ENCODE measurements at regions not wholly inside any gene's neighbourhood (a gene's known extent, or its start where the extent isn't known, plus 50 kb on each side); places are given as distances from the start of the nearest gene placed in this dataset.

DNA sequence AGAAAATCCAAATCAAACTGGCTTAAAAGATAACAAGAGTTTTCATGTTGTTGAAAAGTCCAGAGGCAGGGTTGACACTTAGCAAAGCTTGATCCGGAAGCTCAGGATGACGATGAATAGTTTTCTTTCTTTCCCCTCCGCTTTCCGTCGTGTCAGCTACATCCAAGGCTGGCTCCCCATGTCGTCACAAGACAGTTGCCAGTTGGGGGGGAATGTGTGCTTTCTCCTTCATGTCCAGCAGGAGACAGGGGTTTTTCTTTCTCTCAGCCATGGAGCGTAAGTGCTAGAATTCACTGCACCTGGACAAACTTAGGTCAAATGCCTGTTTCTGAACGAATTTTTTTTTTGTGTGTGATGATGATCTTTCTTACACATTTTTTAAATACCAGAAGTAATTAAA is 273.8 kb upstream of the RGMA start:
- peaks cover 0 to 36% (median 0%) of the 10 kb centered on the region in 7 donors for H3K27me3 ChIP-seq (replicated peaks in 1 of 7)
- DNase-seq: no peak
- H3K4me1 ChIP-seq: no peaks in the 10 kb centered on the region
- no peak overlapping the region for H3K4me3 ChIP-seq
- H3K27ac ChIP-seq: no peak overlapping the region
- no peaks in the 10 kb centered on the region for H3K36me3 ChIP-seq
- TF ChIP-seq, protein P1, sequence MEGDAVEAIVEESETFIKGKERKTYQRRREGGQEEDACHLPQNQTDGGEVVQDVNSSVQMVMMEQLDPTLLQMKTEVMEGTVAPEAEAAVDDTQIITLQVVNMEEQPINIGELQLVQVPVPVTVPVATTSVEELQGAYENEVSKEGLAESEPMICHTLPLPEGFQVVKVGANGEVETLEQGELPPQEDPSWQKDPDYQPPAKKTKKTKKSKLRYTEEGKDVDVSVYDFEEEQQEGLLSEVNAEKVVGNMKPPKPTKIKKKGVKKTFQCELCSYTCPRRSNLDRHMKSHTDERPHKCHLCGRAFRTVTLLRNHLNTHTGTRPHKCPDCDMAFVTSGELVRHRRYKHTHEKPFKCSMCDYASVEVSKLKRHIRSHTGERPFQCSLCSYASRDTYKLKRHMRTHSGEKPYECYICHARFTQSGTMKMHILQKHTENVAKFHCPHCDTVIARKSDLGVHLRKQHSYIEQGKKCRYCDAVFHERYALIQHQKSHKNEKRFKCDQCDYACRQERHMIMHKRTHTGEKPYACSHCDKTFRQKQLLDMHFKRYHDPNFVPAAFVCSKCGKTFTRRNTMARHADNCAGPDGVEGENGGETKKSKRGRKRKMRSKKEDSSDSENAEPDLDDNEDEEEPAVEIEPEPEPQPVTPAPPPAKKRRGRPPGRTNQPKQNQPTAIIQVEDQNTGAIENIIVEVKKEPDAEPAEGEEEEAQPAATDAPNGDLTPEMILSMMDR (IDR thresholded peaks at IDR 0.05 in 8 of 11, conservative IDR thresholded peaks at IDR 0.05 in 3 of 11): no peak
- TF ChIP-seq POLR2AphosphoS5 (IDR thresholded peaks at IDR 0.05) (no peak), POLR2A (IDR thresholded peaks at IDR 0.05) (no peak)
- H3K9me3 ChIP-seq: no peaks in the 10 kb centered on the region
- intact Hi-C loops (cut with DNase I; ENCODE audit: low total_unique reads): no loop called here
- WGBS, 5 donors: 28 to 43% (median 35%) methylated on average over 8 of the region's 8 CpGs

DNA sequence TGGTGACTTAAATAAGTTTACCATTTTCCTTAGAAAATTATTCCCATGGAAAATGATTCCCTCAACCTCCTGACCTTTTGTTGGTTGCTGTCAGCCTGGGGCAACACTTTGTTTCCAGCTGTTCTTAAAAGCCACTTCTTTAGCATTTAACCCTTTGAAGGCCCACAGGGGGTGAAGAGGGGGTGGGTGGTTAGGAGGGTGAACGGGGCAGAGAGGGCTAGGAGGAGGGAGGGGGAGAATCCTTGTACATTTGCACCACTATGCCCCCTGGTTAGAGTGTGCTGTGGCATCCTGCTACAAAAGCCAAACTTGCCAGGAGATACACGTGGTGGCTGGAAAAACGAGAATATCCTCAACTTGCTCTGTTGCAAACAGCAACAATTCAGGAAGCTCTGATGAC is 273.2 kb upstream of the RGMA start:
- no peak for DNase-seq
- WGBS, 5 donors: 4 to 33% (median 28%) methylated on average over 3 of the region's 3 CpGs
- intact Hi-C loops (cut with DNase I; ENCODE audit: low total_unique reads): no loop called here

DNA sequence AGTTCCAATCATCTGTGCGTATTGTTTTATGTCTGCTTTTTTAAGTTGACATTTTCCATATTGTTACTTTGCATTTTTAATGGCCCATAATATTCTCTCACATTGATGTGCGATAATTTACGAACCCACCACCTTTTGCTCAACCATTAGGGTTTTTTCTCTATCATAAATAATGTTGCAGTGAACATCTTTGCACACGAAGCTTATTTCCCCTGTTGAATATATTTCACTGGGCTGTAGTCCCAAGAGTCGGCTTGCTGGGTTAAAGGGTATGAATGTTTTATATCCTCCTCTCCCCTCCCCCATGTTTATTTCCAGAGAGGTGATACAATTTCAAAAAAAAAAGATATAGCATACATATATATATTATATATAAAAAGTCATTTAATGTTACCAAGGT is 272.7 kb upstream of the RGMA start:
- no peaks in the 10 kb centered on the region for H3K36me3 ChIP-seq
- intact Hi-C loops (cut with DNase I; ENCODE audit: low total_unique reads): no loop called here
- H3K4me1 ChIP-seq: no peaks in the 10 kb centered on the region
- DNase-seq: no peak
- H3K4me3 ChIP-seq: no peak overlapping the region
- H3K27me3 ChIP-seq (replicated peaks in 1 of 7): peaks cover 0 to 36% (median 0%) of the 10 kb centered on the region in 7 donors
- WGBS, 5 donors: 61 to 68% (median 65%) methylated on average over 5 of the region's 5 CpGs
- no peak overlapping the region for H3K27ac ChIP-seq
- H3K9me3 ChIP-seq: no peaks in the 10 kb centered on the region
- TF ChIP-seq, protein P1 (IDR thresholded peaks at IDR 0.05 in 8 of 11, conservative IDR thresholded peaks at IDR 0.05 in 3 of 11): no peak
- no peak for TF ChIP-seq POLR2AphosphoS5 (IDR thresholded peaks at IDR 0.05)
- TF ChIP-seq POLR2A (IDR thresholded peaks at IDR 0.05): no peak

More for the DNA sequence above, 273.2 kb upstream of the RGMA start:
- no peaks in the 10 kb centered on the region for H3K4me1 ChIP-seq
- no peak overlapping the region for H3K27ac ChIP-seq
- no peak overlapping the region for H3K4me3 ChIP-seq
- no peaks in the 10 kb centered on the region for H3K9me3 ChIP-seq
- H3K27me3 ChIP-seq (replicated peaks in 1 of 7): peaks cover 0 to 36% (median 0%) of the 10 kb centered on the region in 7 donors
- no peaks in the 10 kb centered on the region for H3K36me3 ChIP-seq
- TF ChIP-seq POLR2AphosphoS5 (IDR thresholded peaks at IDR 0.05) (no peak), POLR2A (IDR thresholded peaks at IDR 0.05) (no peak)
- TF ChIP-seq, protein P1 (IDR thresholded peaks at IDR 0.05 in 8 of 11, conservative IDR thresholded peaks at IDR 0.05 in 3 of 11): no peak

DNA sequence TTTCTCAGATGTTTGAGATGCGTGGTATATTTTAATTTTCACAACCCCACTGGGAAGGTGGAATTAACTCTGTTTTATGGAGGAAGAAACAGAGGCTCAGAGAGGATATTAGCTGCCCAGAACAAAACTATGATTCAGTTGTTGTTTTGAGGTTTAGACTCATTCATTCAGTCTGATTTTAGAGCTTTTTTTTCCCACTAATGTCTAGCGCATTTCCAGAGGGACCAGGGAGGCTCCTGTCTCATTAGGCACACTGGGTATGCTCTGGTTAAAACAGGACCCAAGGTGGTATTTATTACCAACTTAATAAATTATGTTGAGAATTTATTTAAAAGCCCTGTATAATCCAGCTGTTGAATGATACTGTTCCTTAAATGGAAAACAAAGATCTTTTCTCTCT is 272.0 kb upstream of the RGMA start:
- Histone ChIP-seq H3K9me3 (no peaks in the 10 kb centered on the region), H3K27me3 (replicated peaks in 1 of 7) (peaks cover 0 to 36% (median 0%) of the 10 kb centered on the region in 7 donors), H3K4me3 (no peak overlapping the region), H3K4me1 (no peaks in the 10 kb centered on the region), H3K36me3 (no peaks in the 10 kb centered on the region), H3K27ac (no peak overlapping the region)
- no peak for TF ChIP-seq POLR2AphosphoS5 (IDR thresholded peaks at IDR 0.05)
- TF ChIP-seq, protein P1 (IDR thresholded peaks at IDR 0.05 in 8 of 11, conservative IDR thresholded peaks at IDR 0.05 in 3 of 11): no peak
- 83 to 91% (median 88%) methylated on average over 2 of the region's 2 CpGs for WGBS, 5 donors
- DNase-seq: no peak
- intact Hi-C loops (cut with DNase I; ENCODE audit: low total_unique reads): no loop called here

All from spleen (tissue), 11 donors.